Smooth muscle cell (in vitro differentiated cells): ENCODE measurements at regions not wholly inside any gene's neighbourhood (a gene's known extent, or its start where the extent isn't known, plus 50 kb on each side); places are given as distances from the start of the nearest gene placed in this dataset.

Experiments
- DNase-seq: peaks from one replicate; lab custom pipeline; 2025; ENCODE audit not compliant: unreplicated experiment; lab: John Stamatoyannopoulos, UW
- H2AFZ ChIP-seq: fragments of 200-600 bp; sonication (generic); 2 replicates; pipeline ENCODE4 v1.6.0; 2016; ENCODE audit warnings: antibody characterized with exemption, low read depth, mild to moderate bottlenecking
- H3F3A ChIP-seq: fragments of 200-600 bp; sonication (generic); 2 replicates; pipeline ENCODE4 v1.6.0; 2017; ENCODE audit warnings: antibody characterized with exemption, low read depth
- H3K27ac ChIP-seq: fragments of 200-600 bp; sonication (generic); 2 replicates; pipeline ENCODE4 v1.5.1; 2016; ENCODE audit warnings: low read depth, mild to moderate bottlenecking
- H3K27me3 ChIP-seq: fragments of 200-600 bp; sonication (generic); 2 replicates; pipeline ENCODE4 v1.6.1; 2016; ENCODE audit warnings: low read depth, mild to moderate bottlenecking
- H3K36me3 ChIP-seq: fragments of 200-600 bp; sonication (generic); 2 replicates; pipeline ENCODE4 v1.5.1; 2016; ENCODE audit warnings: low read depth
- H3K4me1 ChIP-seq: fragments of 200-600 bp; sonication (generic); 2 replicates; pipeline ENCODE4 v1.5.1; 2016; ENCODE audit warnings: low read depth
- H3K4me2 ChIP-seq: fragments of 200-600 bp; sonication (generic); 2 replicates; pipeline ENCODE4 v1.6.0; 2016; ENCODE audit warnings: mild to moderate bottlenecking
- H3K4me3 ChIP-seq: fragments of 200-600 bp; sonication (generic); 2 replicates; pipeline ENCODE4 v1.5.1; 2016; ENCODE audit warnings: mild to moderate bottlenecking
- H3K79me2 ChIP-seq: fragments of 200-600 bp; sonication (generic); 2 replicates; pipeline ENCODE4 v1.6.0; 2016; ENCODE audit warnings: low read depth, mild to moderate bottlenecking
- H3K9ac ChIP-seq: fragments of 200-600 bp; sonication (generic); 2 replicates; pipeline ENCODE4 v1.6.0; 2016; ENCODE audit warnings: low read depth
- H3K9me3 ChIP-seq: fragments of 200-600 bp; sonication (generic); replicated peaks from 2 replicates; pipeline ENCODE4 v1.5.1; 2016; ENCODE audit warnings: low read depth
- H4K20me1 ChIP-seq: fragments of 200-600 bp; sonication (generic); 2 replicates; pipeline ENCODE4 v1.6.0; 2016; ENCODE audit warnings: low read depth
- WGBS: methylation state at CpG from one replicate; pipeline ENCODE4 v1.1.7; 2016; ENCODE audit warnings: low lambda C conversion rate; 5-methylcytosine and 5-hydroxymethylcytosine counted together
- TF ChIP-seq, protein P1 (sequence below): fragments of 200-600 bp; sonication (generic); IDR thresholded peaks from 2 replicates; pipeline ENCODE4 v1.5.1; 2017; ENCODE audit warnings: borderline replicate concordance, mild to moderate bottlenecking, antibody characterized with exemption; ENCODE audit not compliant: insufficient read depth, poor library complexity, severe bottlenecking

DNA sequence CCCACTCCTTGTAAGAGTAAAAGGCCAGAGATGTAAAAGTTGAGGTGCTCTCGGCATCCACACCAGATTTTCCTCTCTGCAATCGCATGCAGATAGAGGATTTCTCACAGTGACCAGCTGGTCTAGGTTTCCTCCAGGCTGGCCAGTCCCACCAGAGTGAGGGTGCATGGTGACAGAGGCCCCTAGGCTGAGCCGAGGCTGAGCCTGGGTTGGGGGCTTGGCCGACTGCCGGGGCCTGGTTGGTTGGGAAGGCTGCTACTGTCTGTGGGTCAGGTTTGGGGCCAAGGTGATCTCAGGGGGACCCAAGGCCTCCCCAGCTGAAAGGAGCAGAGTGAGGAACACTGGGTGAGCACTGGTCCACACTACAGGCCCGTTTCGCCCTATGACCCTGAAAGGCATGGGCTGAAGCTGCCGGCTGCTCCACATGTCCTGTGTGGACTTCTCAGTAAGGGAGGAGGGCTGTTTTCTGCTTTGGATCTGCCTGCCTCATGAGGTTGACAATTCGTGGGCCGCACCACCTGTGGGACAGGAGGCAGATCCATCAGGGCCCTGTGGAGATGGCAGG, 400.8 kb upstream of the IRX4 start:
- H3K36me3 ChIP-seq, result no peaks in the 10 kb centered on the region
- no peak overlapping the region for H2AFZ ChIP-seq
- no peaks in the 10 kb centered on the region for H3K27me3 ChIP-seq
- H3K9me3 ChIP-seq, result no peaks in the 10 kb centered on the region
- no peaks in the 10 kb centered on the region for H4K20me1 ChIP-seq
- no peak overlapping the region for H3K9ac ChIP-seq
- DNase-seq, result no peak
- H3K4me1 ChIP-seq, result no peaks in the 10 kb centered on the region
- TF ChIP-seq, protein P1, sequence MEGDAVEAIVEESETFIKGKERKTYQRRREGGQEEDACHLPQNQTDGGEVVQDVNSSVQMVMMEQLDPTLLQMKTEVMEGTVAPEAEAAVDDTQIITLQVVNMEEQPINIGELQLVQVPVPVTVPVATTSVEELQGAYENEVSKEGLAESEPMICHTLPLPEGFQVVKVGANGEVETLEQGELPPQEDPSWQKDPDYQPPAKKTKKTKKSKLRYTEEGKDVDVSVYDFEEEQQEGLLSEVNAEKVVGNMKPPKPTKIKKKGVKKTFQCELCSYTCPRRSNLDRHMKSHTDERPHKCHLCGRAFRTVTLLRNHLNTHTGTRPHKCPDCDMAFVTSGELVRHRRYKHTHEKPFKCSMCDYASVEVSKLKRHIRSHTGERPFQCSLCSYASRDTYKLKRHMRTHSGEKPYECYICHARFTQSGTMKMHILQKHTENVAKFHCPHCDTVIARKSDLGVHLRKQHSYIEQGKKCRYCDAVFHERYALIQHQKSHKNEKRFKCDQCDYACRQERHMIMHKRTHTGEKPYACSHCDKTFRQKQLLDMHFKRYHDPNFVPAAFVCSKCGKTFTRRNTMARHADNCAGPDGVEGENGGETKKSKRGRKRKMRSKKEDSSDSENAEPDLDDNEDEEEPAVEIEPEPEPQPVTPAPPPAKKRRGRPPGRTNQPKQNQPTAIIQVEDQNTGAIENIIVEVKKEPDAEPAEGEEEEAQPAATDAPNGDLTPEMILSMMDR, result no peak
- H3K4me3 ChIP-seq, result no peak overlapping the region
- H3K79me2 ChIP-seq, result no peaks in the 10 kb centered on the region
- 92% methylated on average over 9 of the region's 10 CpGs for WGBS
- no peak overlapping the region for H3K27ac ChIP-seq
- H3F3A ChIP-seq, result no peaks in the 10 kb centered on the region
- H3K4me2 ChIP-seq, result no peak overlapping the region

- TF ChIP-seq, protein P1, result no peak
- H3F3A ChIP-seq, result no peaks in the 10 kb centered on the region
Observed at GRCh38 chr5:2282893-2283292, 400.2 kb upstream of the IRX4 start.

GRCh38 chr5:2282034-2282690, 399.4 kb upstream of the IRX4 start:
- Histone ChIP-seq H3K9me3 (no peaks in the 10 kb centered on the region), H3K9ac (no peak overlapping the region), H3K4me1 (no peaks in the 10 kb centered on the region), H3K4me2 (no peak overlapping the region), H3K27ac (no peak overlapping the region), H3K27me3 (no peaks in the 10 kb centered on the region), H2AFZ (no peak overlapping the region), H3K4me3 (no peak overlapping the region), H3K36me3 (no peaks in the 10 kb centered on the region), H4K20me1 (no peaks in the 10 kb centered on the region), H3K79me2 (no peaks in the 10 kb centered on the region), H3F3A (no peaks in the 10 kb centered on the region)
- 70% methylated on average over 11 of the region's 11 CpGs for WGBS
- TF ChIP-seq, protein P1, result no peak
- no peak for DNase-seq

More at GRCh38 chr5:2282893-2283292, 400.2 kb upstream of the IRX4 start:
- no peak overlapping the region for H2AFZ ChIP-seq
- H3K4me3 ChIP-seq, result no peak overlapping the region
- no peaks in the 10 kb centered on the region for H3K27me3 ChIP-seq
- no peak overlapping the region for H3K4me2 ChIP-seq
- no peaks in the 10 kb centered on the region for H4K20me1 ChIP-seq
- 86% methylated on average over 7 of the region's 7 CpGs for WGBS
- H3K9me3 ChIP-seq, result no peaks in the 10 kb centered on the region
- no peaks in the 10 kb centered on the region for H3K4me1 ChIP-seq
- no peak for DNase-seq
- H3K27ac ChIP-seq, result no peak overlapping the region
- no peaks in the 10 kb centered on the region for H3K36me3 ChIP-seq
- no peak overlapping the region for H3K9ac ChIP-seq
- no peaks in the 10 kb centered on the region for H3K79me2 ChIP-seq

GRCh38 chr5:2281446-2281845, 398.7 kb upstream of the IRX4 start:
- no peak overlapping the region for H3K4me3 ChIP-seq
- no peak overlapping the region for H3K4me2 ChIP-seq
- no peak overlapping the region for H2AFZ ChIP-seq
- H3K9me3 ChIP-seq, result no peaks in the 10 kb centered on the region
- H4K20me1 ChIP-seq, result no peaks in the 10 kb centered on the region
- 86% methylated on average over 3 of the region's 3 CpGs for WGBS
- DNase-seq, result no peak
- H3F3A ChIP-seq, result no peaks in the 10 kb centered on the region
- H3K27me3 ChIP-seq, result no peaks in the 10 kb centered on the region
- TF ChIP-seq, protein P1, result no peak
- no peaks in the 10 kb centered on the region for H3K36me3 ChIP-seq
- no peak overlapping the region for H3K27ac ChIP-seq
- H3K79me2 ChIP-seq, result no peaks in the 10 kb centered on the region
- no peaks in the 10 kb centered on the region for H3K4me1 ChIP-seq
- no peak overlapping the region for H3K9ac ChIP-seq
